KBM-7 (cell line): ENCODE measurements at regions not wholly inside any gene's neighbourhood (a gene's known extent, or its start where the extent isn't known, plus 50 kb on each side); places are given as distances from the start of the nearest gene placed in this dataset.
"Not testable (repeated sequence)": the region's sequence is repeated elsewhere in the genome, so short reads cannot be mapped to it uniquely, and the experiment has no call there.

Source experiments
- DNase-seq: peaks from one replicate; pipeline ENCODE4 v3.0.0-alpha.2; 2015
- in situ Hi-C: fragments of 300-500 bp; cut with MboI; formaldehyde crosslinking; loops from 2 replicates; pipeline ENCODE4 v1.14.3; 2020; ENCODE audit warnings: low sequenced_read_pairs, low pct_unique_long_range_greater_than_20kb, mixed read lengths

- DNase-seq, result no peak
- in situ Hi-C loops, result loop anchor here (10.0 kb wide), 1 partner anchor 186 kb away; no protein-coding TSS in a partner anchor
These were observed 50.1 kb upstream of the DKK3 start for GRCh38 chr11:12058425-12059115.

- in situ Hi-C loops, result loop anchor here (10.0 kb wide), 1 partner anchor 186 kb away; no protein-coding TSS in a partner anchor
- DNase-seq, result not testable (repeated sequence)
These were observed 50.7 kb upstream of the DKK3 start for GRCh38 chr11:12059144-12059543.

DNA sequence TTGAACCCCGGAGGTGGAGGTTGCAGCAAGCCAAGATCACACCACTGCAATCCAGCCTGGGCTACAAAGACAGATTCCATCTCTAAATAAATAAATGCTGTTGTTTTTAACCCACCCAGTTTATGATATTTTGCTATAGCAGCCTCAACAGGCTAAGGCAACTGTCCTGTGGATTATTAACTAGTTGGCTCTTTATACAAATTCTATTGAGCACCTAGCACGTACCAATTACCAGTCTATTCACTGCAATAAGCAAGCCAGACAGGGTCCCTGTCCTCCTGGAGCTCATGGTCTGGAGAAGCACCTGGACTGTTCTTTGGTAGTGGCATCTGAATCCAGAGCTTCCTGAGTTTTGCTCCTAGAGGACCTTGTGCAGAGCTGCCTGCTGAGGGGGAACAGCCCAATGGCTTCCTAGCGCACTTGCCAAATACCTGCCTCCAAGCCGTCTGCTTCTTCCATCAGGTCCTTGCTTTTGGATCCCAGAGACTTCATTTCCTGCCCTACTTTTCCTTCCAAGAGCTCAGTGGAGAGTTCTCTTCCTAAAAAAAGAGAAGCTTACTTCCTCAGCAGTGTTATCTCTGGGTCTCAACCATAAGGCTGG is 49.9 kb upstream of the MICAL2 start:
- in situ Hi-C loops, result no loop called here
- no peak for DNase-seq
